ENCODE measurements at regions not wholly inside any gene's neighbourhood (a gene's known extent, or its start where the extent isn't known, plus 50 kb on each side); places are given as distances from the start of the nearest gene placed in this dataset.
A peak's percentile ranks its signal among the peaks of the same experiment; 100 is the strongest.

GRCh38 chr10:44326474-44327030, 58.3 kb downstream of the CXCL12 start:
- no peaks in the 10 kb centered on the region for H3K9me3 ChIP-seq
- TF ChIP-seq CTCF (IDR thresholded peaks at IDR 0.05), result no peak
- DNase-seq, result no peak
- no peak overlapping the region for H3K9ac ChIP-seq (ENCODE audit: low read depth in 2 of 2, low read length in 2 of 2)
- no peak overlapping the region for H3K27ac ChIP-seq
- H3K36me3 ChIP-seq, result no peaks in the 10 kb centered on the region
- intact Hi-C loops (cut with DNase I), result no loop called here
- H3K27me3 ChIP-seq, result no peaks in the 10 kb centered on the region
- H3K4me3 ChIP-seq, result no peak overlapping the region
- no peaks in the 10 kb centered on the region for H3K4me1 ChIP-seq

- no peak for TF ChIP-seq CTCF (IDR thresholded peaks at IDR 0.05)
- no peak for DNase-seq
- Histone ChIP-seq H3K27ac (no peak overlapping the region), H3K4me1 (no peaks in the 10 kb centered on the region), H3K9ac (ENCODE audit: low read depth in 2 of 2, low read length in 2 of 2) (no peak overlapping the region), H3K4me3 (no peak overlapping the region), H3K9me3 (no peaks in the 10 kb centered on the region), H3K27me3 (no peaks in the 10 kb centered on the region), H3K36me3 (no peaks in the 10 kb centered on the region)
- intact Hi-C loops (cut with DNase I), result no loop called here
Observed at GRCh38 chr10:44325596-44326307, 59.1 kb downstream of the CXCL12 start.

- H3K36me3 ChIP-seq, result no peaks in the 10 kb centered on the region
- H3K9ac ChIP-seq (ENCODE audit: low read depth in 2 of 2, low read length in 2 of 2), result no peak overlapping the region
- no peak overlapping the region for H3K4me3 ChIP-seq
- no peaks in the 10 kb centered on the region for H3K27me3 ChIP-seq
- DNase-seq, result peak; percentile 79
- no peak for TF ChIP-seq CTCF (IDR thresholded peaks at IDR 0.05)
- no peaks in the 10 kb centered on the region for H3K4me1 ChIP-seq
- H3K9me3 ChIP-seq, result no peaks in the 10 kb centered on the region
- H3K27ac ChIP-seq, result no peak overlapping the region
- intact Hi-C loops (cut with DNase I), result no loop called here
Observed at GRCh38 chr10:44325157-44325556, 59.7 kb downstream of the CXCL12 start.

GRCh38 chr10:44323838-44324237, 61.1 kb downstream of the CXCL12 start:
- no peak for TF ChIP-seq CTCF (IDR thresholded peaks at IDR 0.05)

GRCh38 chr10:44322137-44322536, 62.8 kb downstream of the CXCL12 start:
- no peaks in the 10 kb centered on the region for H3K27me3 ChIP-seq
- H3K9me3 ChIP-seq, result no peaks in the 10 kb centered on the region
- intact Hi-C loops (cut with DNase I), result no loop called here
- no peaks in the 10 kb centered on the region for H3K36me3 ChIP-seq
- H3K4me3 ChIP-seq, result no peak overlapping the region
- no peak overlapping the region for H3K27ac ChIP-seq
- H3K9ac ChIP-seq (ENCODE audit: low read depth in 2 of 2, low read length in 2 of 2), result no peak overlapping the region
- no peak for DNase-seq
- H3K4me1 ChIP-seq, result no peaks in the 10 kb centered on the region
- TF ChIP-seq CTCF (IDR thresholded peaks at IDR 0.05), result no peak

More at GRCh38 chr10:44323838-44324237, 61.1 kb downstream of the CXCL12 start:
- H3K27ac ChIP-seq, result no peak overlapping the region
- H3K4me1 ChIP-seq, result no peaks in the 10 kb centered on the region
- DNase-seq, result no peak
- intact Hi-C loops (cut with DNase I), result no loop called here
- no peak overlapping the region for H3K9ac ChIP-seq (ENCODE audit: low read depth in 2 of 2, low read length in 2 of 2)
- H3K9me3 ChIP-seq, result no peaks in the 10 kb centered on the region
- no peaks in the 10 kb centered on the region for H3K36me3 ChIP-seq
- no peak overlapping the region for H3K4me3 ChIP-seq
- no peaks in the 10 kb centered on the region for H3K27me3 ChIP-seq
